BE2C (cell line): ENCODE measurements at regions not wholly inside any gene's neighbourhood (a gene's known extent, or its start where the extent isn't known, plus 50 kb on each side); places are given as distances from the start of the nearest gene placed in this dataset.

Experiments used
- DNase-seq: peaks from one replicate; pipeline ENCODE4 v3.0.0-alpha.2; 2020
- H3K27me3 ChIP-seq: fragments of 250-450 bp; sonication (Bioruptor Pico); 2 replicates; pipeline ENCODE4 v1.5.1; 2020; ENCODE audit warnings: mild to moderate bottlenecking
- H3K36me3 ChIP-seq: fragments of 250-450 bp; sonication (Bioruptor Pico); 2 replicates; pipeline ENCODE4 v1.5.1; 2020; ENCODE audit warnings: mild to moderate bottlenecking
- H3K4me1 ChIP-seq: fragments of 250-450 bp; sonication (Bioruptor Pico); 2 replicates; pipeline ENCODE4 v1.5.1; 2020
- H3K4me3 ChIP-seq: 2 replicates; pipeline ENCODE4 v1.5.1; 2011; ENCODE audit warnings: low read depth, low read length
- H3K9me3 ChIP-seq: fragments of 250-450 bp; sonication (Bioruptor Pico); 2 replicates; pipeline ENCODE4 v1.5.1; 2020
- CTCF ChIP-seq: IDR thresholded peaks from 2 replicates; pipeline ENCODE4 v1.5.1; 2012; ENCODE audit warnings: mild to moderate bottlenecking, low read depth, low read length

- TF ChIP-seq CTCF: no peak
- Histone ChIP-seq H3K4me3 (no peak overlapping the region), H3K36me3 (no peaks in the 10 kb centered on the region), H3K9me3 (no peaks in the 10 kb centered on the region), H3K4me1 (no peaks in the 10 kb centered on the region), H3K27me3 (no peaks in the 10 kb centered on the region)
- DNase-seq: no peak
Measured at GRCh38 chr14:81819344-81819743, 285.7 kb upstream of the SEL1L start.

DNA sequence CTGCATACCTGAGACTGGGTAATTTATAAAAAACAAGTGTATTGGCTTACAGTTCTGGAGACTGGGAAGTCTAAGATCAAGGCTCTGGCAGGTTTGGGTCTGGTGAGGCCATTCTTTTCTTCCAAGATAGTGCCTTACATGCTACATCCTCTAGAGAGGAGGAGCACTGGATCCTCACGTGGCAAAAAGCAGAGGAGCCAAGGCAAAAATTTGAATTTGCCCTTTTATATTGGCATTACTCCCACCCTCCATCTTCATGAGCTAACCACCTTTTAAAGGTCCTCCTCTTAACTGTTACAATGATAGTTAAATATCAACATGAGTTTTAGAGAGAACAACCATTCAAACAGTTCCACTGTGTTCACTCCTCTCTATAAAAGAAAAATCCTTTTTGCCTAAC, 286.3 kb upstream of the SEL1L start:
- no peak for TF ChIP-seq CTCF
- H3K27me3 ChIP-seq: no peaks in the 10 kb centered on the region
- DNase-seq: no peak

GRCh38 chr14:81826081-81826480, 292.4 kb upstream of the SEL1L start:
- H3K4me1 ChIP-seq: no peaks in the 10 kb centered on the region
- H3K4me3 ChIP-seq: no peak overlapping the region
- no peak for DNase-seq
- no peaks in the 10 kb centered on the region for H3K27me3 ChIP-seq
- no peaks in the 10 kb centered on the region; the same call in 1 of the 2 replicates for H3K9me3 ChIP-seq
- TF ChIP-seq CTCF: no peak
- H3K36me3 ChIP-seq: no peaks in the 10 kb centered on the region

More for the DNA sequence above, 286.3 kb upstream of the SEL1L start:
- Histone ChIP-seq H3K36me3 (no peaks in the 10 kb centered on the region), H3K4me3 (no peak overlapping the region), H3K9me3 (no peaks in the 10 kb centered on the region), H3K4me1 (no peaks in the 10 kb centered on the region)

DNA sequence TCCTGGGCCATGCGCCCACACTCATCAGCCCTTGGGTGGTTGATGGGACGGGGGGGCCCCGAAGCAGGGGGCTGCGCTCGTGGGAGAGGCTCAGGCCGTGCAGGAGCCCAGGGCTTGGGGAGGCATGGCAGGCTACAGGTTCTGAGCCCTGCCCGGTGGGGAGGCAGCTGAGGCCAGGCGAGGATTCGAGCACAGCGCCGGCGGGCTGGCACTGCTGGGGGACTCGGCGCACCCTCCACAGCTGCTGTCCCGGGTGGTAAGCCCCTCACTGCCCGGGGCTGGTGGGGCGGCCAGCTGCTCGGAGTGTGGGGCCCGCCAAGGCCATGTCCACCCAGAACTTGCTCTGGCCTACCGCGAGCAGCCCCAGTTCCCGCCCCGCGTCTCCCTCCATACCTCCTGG, 295.8 kb upstream of the SEL1L start:
- H3K4me1 ChIP-seq: no peaks in the 10 kb centered on the region

DNA sequence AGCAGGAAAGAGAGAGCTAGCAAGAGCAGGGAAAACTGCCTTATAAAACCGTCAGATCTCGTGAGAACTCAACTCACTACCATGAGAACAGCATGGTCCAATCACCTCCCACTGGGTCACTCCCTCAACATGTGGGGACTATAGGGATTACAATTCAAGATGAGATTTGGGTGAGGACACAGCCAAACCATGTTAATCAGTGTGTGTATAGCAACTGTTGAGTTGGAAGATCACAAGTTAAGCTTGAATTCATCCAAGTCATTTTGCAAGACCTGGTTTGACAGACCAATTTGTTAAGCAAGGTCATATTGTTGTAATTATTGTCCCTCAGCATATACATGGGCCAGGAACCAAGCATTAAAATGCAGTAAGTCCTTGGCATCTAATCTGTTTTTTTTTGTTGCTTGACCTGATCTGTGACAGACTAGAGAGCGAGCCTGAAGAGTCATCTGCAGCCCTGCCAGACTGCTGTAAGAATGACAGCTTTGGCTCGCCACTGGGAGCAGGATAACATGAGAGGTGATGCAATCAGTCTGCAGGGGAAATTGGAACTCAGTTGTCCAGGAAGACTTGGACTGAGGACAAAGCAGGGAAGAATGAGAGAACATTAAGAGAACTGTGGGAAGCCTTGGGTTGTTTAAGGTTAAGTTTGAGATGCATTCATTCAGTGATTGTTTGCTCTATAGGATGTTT, 297.6 kb upstream of the SEL1L start:
- no peaks in the 10 kb centered on the region for H3K4me1 ChIP-seq
- DNase-seq: no peak
- no peaks in the 10 kb centered on the region for H3K36me3 ChIP-seq
- no peaks in the 10 kb centered on the region for H3K27me3 ChIP-seq
- no peaks in the 10 kb centered on the region; the same call in 1 of the 2 replicates for H3K9me3 ChIP-seq
- TF ChIP-seq CTCF: no peak
- H3K4me3 ChIP-seq: no peak overlapping the region

More for the DNA sequence above, 295.8 kb upstream of the SEL1L start:
- H3K4me3 ChIP-seq: no peak overlapping the region
- no peaks in the 10 kb centered on the region for H3K27me3 ChIP-seq
- no peaks in the 10 kb centered on the region; the same call in 1 of the 2 replicates for H3K9me3 ChIP-seq
- no peak for TF ChIP-seq CTCF
- H3K36me3 ChIP-seq: no peaks in the 10 kb centered on the region
- peak; percentile 6 for DNase-seq

DNA sequence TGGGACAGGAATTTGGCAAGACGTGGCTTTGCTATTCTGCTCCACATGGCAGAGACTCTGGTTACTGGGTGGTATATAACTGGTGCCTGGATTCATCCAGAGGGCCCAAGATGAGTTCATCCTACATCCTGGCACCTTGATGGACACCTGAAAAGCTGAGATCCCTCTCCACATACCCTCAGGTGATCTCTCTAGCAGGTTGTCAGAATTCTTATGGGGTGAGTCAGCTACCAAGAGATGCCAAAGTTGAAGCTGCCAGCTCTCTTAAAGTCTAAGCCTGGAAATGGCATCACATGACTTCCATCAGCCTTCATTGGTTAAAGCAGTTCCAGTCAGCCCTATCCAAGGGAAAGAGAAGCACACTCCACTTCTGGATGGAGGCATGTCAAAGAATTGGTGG, 300.7 kb upstream of the SEL1L start:
- Histone ChIP-seq H3K36me3 (no peaks in the 10 kb centered on the region), H3K9me3 (no peaks in the 10 kb centered on the region; the same call in 1 of the 2 replicates), H3K4me3 (no peak overlapping the region), H3K27me3 (no peaks in the 10 kb centered on the region), H3K4me1 (no peaks in the 10 kb centered on the region)
- TF ChIP-seq CTCF: no peak
- no peak for DNase-seq
